Loucy (cell line): ENCODE measurements at regions not wholly inside any gene's neighbourhood (a gene's known extent, or its start where the extent isn't known, plus 50 kb on each side); places are given as distances from the start of the nearest gene placed in this dataset.

Experiments
- EZH2phosphoT487 ChIP-seq: fragments of 200-600 bp; IDR thresholded peaks from 2 replicates; pipeline ENCODE4 v1.6.1; 2018; ENCODE audit warnings: antibody characterized with exemption, mild to moderate bottlenecking, moderate library complexity, borderline replicate concordance
- TF ChIP-seq, protein P1 (sequence below): fragments of 200-600 bp; sonication (generic); conservative IDR thresholded peaks from 2 replicates; pipeline ENCODE4 v1.5.1; 2014; ENCODE audit warnings: mild to moderate bottlenecking, antibody characterized with exemption, low read length

DNA sequence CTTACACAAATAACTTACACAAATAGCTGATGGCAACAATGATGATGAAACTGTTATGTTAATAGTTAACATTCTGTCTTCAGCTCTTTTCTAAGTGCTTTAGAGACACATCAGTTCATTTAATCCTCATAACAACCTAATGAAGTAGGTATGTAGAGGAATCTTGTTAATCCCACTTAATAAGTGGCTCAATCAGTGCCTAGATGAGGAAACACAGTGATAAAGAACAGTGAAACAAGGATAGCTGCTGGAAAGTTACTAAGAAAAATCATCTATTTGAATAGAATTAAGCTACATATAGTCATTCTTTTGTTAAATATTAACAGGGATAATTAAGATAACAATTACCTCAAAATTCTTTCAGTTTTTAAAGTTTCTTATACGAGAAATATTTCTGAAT is 487.6 kb downstream of the ARL4A start:
- TF ChIP-seq, protein P1, sequence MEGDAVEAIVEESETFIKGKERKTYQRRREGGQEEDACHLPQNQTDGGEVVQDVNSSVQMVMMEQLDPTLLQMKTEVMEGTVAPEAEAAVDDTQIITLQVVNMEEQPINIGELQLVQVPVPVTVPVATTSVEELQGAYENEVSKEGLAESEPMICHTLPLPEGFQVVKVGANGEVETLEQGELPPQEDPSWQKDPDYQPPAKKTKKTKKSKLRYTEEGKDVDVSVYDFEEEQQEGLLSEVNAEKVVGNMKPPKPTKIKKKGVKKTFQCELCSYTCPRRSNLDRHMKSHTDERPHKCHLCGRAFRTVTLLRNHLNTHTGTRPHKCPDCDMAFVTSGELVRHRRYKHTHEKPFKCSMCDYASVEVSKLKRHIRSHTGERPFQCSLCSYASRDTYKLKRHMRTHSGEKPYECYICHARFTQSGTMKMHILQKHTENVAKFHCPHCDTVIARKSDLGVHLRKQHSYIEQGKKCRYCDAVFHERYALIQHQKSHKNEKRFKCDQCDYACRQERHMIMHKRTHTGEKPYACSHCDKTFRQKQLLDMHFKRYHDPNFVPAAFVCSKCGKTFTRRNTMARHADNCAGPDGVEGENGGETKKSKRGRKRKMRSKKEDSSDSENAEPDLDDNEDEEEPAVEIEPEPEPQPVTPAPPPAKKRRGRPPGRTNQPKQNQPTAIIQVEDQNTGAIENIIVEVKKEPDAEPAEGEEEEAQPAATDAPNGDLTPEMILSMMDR = no peak
- TF ChIP-seq EZH2phosphoT487 = no peak
